IMR-90 (cell line): ENCODE measurements at regions not wholly inside any gene's neighbourhood (a gene's known extent, or its start where the extent isn't known, plus 50 kb on each side); places are given as distances from the start of the nearest gene placed in this dataset.

Source experiments
- ATAC-seq: fragments of 200-7000 bp; cut with Tn5 transposase; 2 replicates; pipeline ENCODE4 v1.9.1; 2020; ENCODE audit warnings: low read depth, mild to moderate bottlenecking, moderate library complexity
- BruUV-seq: library from RNA; stranded (reverse); fragments of 400-500 nt; replicated peaks from 2 replicates; lab custom pipeline; 2021; lab: Mats Ljungman, UMichigan
- CTCF ChIA-PET: fragments of 300-600 bp; formaldehyde crosslinking; extraction: SDS; loops from one replicate; lab custom pipeline; 2021; ENCODE audit warnings: antibody characterized with exemption; lab: Yijun Ruan, JAX
- POLR2A ChIA-PET: fragments of 300-600 bp; sonication (Branson Sonifier 250); formaldehyde crosslinking; loops from one replicate; lab custom pipeline; 2022; ENCODE audit warnings: antibody characterized with exemption; ENCODE audit not compliant: unreplicated experiment; lab: Charles Lee
- DNase-seq: peaks from one replicate; pipeline ENCODE4 v3.0.0; 2013
- H2AFZ ChIP-seq: replicated peaks from 2 replicates; pipeline ENCODE3; 2013; ENCODE audit warnings: low read length, mild to moderate bottlenecking; ENCODE audit not compliant: poor library complexity
- H2AK5ac ChIP-seq: 2 replicates; pipeline ENCODE4 v1.6.1; 2013; ENCODE audit warnings: low read depth, low read length, inconsistent platforms
- H2AK9ac ChIP-seq: replicated peaks from 2 replicates; pipeline ENCODE3; 2013; ENCODE audit warnings: mild to moderate bottlenecking, low read depth, low read length, moderate library complexity; ENCODE audit not compliant: poor library complexity
- H2BK120ac ChIP-seq: 2 replicates; pipeline ENCODE4 v1.6.1; 2013; ENCODE audit warnings: low read depth, low read length, inconsistent platforms
- H2BK15ac ChIP-seq: 3 replicates; pipeline ENCODE4 v1.6.1; 2013; ENCODE audit warnings: low read depth, low read length, inconsistent platforms
- H2BK20ac ChIP-seq: 2 replicates; pipeline ENCODE4 v1.6.1; 2013; ENCODE audit warnings: low read depth, mild to moderate bottlenecking, inconsistent platforms, low read length, moderate library complexity
- H2BK5ac ChIP-seq: 2 replicates; pipeline ENCODE4 v1.6.1; 2013; ENCODE audit warnings: mild to moderate bottlenecking, low read depth, low read length, inconsistent platforms; ENCODE audit not compliant: poor library complexity, severe bottlenecking
- H3K14ac ChIP-seq: replicated peaks from 2 replicates; pipeline ENCODE4 v1.6.1; 2013; ENCODE audit warnings: low read depth, low read length, inconsistent platforms
- H3K18ac ChIP-seq: 2 replicates; pipeline ENCODE4 v1.6.1; 2013; ENCODE audit warnings: low read depth, low read length, control low read depth
- H3K23ac ChIP-seq: 2 replicates; pipeline ENCODE4 v1.6.1; 2013; ENCODE audit warnings: low read depth, low read length, inconsistent platforms
- H3K27ac ChIP-seq: 2 replicates; pipeline ENCODE4 v1.5.1; 2013; ENCODE audit warnings: mild to moderate bottlenecking, control low read depth, low read length; ENCODE audit not compliant: insufficient read depth
- H3K27me3 ChIP-seq: 2 replicates; pipeline ENCODE4 v1.6.1; 2013; ENCODE audit warnings: low read length; ENCODE audit not compliant: control insufficient read depth, insufficient read depth
- H3K36me3 ChIP-seq: 2 replicates; pipeline ENCODE4 v1.6.1; 2013; ENCODE audit warnings: low read length, mixed read lengths; ENCODE audit not compliant: control insufficient read depth, insufficient read depth
- H3K4ac ChIP-seq: 2 replicates; pipeline ENCODE4 v1.6.1; 2013; ENCODE audit warnings: low read depth, low read length, inconsistent platforms
- H3K4me1 ChIP-seq: 2 replicates; pipeline ENCODE4 v1.6.1; 2013; ENCODE audit warnings: low read length, mixed read lengths; ENCODE audit not compliant: control insufficient read depth, insufficient read depth
- H3K4me2 ChIP-seq: 2 replicates; pipeline ENCODE4 v1.6.1; 2013; ENCODE audit warnings: low read depth, mild to moderate bottlenecking, control low read depth, low read length, moderate library complexity
- H3K4me3 ChIP-seq: 2 replicates; pipeline ENCODE4 v1.5.1; 2013; ENCODE audit warnings: low read depth, mild to moderate bottlenecking, control low read depth, low read length, moderate library complexity; ENCODE audit not compliant: insufficient read depth
- H3K56ac ChIP-seq: 2 replicates; pipeline ENCODE4 v1.6.1; 2013; ENCODE audit warnings: low read length, inconsistent platforms; ENCODE audit not compliant: insufficient read depth; ENCODE audit errors: extremely low read depth
- H3K79me1 ChIP-seq, 2 experiments: 2 replicates each; pipeline ENCODE4 v1.6.1; 2013; ENCODE audit warnings: low read length in 2 of 2, inconsistent platforms in 1 of 2, low read depth in 1 of 2
- H3K9ac ChIP-seq: 2 replicates; pipeline ENCODE4 v1.6.1; 2013; ENCODE audit warnings: low read depth, low read length, control low read depth
- H3K9me1 ChIP-seq: 2 replicates; pipeline ENCODE4 v1.6.1; 2013; ENCODE audit warnings: low read length, inconsistent platforms; ENCODE audit not compliant: insufficient read depth
- H3K9me3 ChIP-seq: 2 replicates; pipeline ENCODE4 v1.6.1; 2013; ENCODE audit warnings: low read length; ENCODE audit not compliant: control insufficient read depth, insufficient read depth
- H4K20me1 ChIP-seq: 2 replicates; pipeline ENCODE4 v1.6.1; 2013; ENCODE audit warnings: low read length, inconsistent platforms; ENCODE audit not compliant: insufficient read depth
- H4K5ac ChIP-seq: 2 replicates; pipeline ENCODE4 v1.6.1; 2013; ENCODE audit warnings: mild to moderate bottlenecking, low read depth, low read length, control low read depth
- H4K8ac ChIP-seq, 2 experiments: 2 replicates each; pipeline ENCODE4 v1.6.1; 2013; ENCODE audit warnings: low read depth in 2 of 2, low read length in 2 of 2, control low read depth in 1 of 2, inconsistent platforms in 1 of 2
- H4K91ac ChIP-seq: 2 replicates; pipeline ENCODE4 v1.6.1; 2013; ENCODE audit warnings: low read depth, low read length, inconsistent platforms; ENCODE audit not compliant: insufficient read depth
- BHLHE40 ChIP-seq: fragments of 150-350 bp; IDR thresholded peaks from 2 replicates; pipeline ENCODE4 v1.6.1; 2016; ENCODE audit warnings: mild to moderate bottlenecking, low read depth, low read length
- CEBPB ChIP-seq: IDR thresholded peaks from 2 replicates; pipeline ENCODE4 v1.6.1; 2012; ENCODE audit warnings: low read depth, low read length, improper control_type of control experiment
- FOS ChIP-seq: fragments of 150-350 bp; IDR thresholded peaks from 2 replicates; pipeline ENCODE4 v1.6.1; 2016; ENCODE audit warnings: low read depth, low read length
- WGBS, 2 experiments: methylation state at CpG; one replicate each; pipeline versions ENCODE4 v1.1.5 to v1.1.7; 2013; ENCODE audit warnings: missing lambda C conversion rate in 2 of 2; ENCODE audit not compliant: insufficient read length in 1 of 2; ENCODE audit errors: extremely low coverage in 2 of 2; 5-methylcytosine and 5-hydroxymethylcytosine counted together
- dilution Hi-C: fragments of 300-500 bp; cut with HindIII; formaldehyde crosslinking; loops from one replicate; pipeline ENCODE4 v1.14.3; 2018; ENCODE audit warnings: low sequenced_read_pairs; ENCODE audit not compliant: unreplicated experiment
- in situ Hi-C: fragments of 300-500 bp; cut with MboI; formaldehyde crosslinking; loops from 3 replicates; pipeline ENCODE4 v1.14.3; 2019; ENCODE audit warnings: low sequenced_read_pairs, inconsistent platforms, mixed read lengths
- intact Hi-C: fragments of 100-400 bp; cut with micrococcal nuclease; formaldehyde crosslinking; loops from 2 replicates; pipeline ENCODE4 v1.10.0; 2022

DNA sequence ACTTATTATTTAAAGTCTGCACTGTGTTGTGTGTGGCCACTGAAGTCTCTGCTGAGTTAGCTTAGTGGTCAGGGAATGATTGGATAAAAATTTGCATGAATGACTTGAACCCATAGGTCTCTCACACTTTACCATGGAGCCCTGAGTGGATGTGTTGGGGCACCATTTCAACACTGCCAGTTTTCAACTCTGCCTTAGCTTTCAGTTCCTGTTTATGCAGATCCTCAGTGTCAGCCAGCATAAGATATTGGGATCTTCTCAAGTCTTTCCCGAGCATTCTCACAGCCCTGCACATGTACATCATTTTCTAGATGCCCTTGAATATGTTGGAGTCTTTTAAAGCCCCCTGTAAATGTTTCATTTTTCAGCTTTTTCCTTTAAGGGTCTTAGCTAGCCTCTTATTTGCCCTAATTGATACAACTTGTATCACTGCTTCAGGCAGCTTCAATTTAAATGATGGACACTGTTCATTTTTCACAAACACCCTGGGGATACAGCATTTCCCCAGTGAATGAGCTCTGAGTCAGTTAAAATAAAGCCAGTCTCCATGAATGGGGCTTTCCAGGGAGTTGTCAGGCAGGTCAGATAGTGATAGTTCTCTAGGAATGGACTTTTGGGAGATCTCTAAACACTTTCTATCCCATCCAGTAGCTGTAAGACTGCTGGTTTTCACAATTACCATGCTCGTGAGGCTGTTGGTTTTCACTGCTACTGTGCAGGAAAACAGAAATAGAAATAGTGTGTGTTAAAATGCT is 211.9 kb upstream of the PAPPA start:
- Histone ChIP-seq H3K27ac (peak overlapping the region; percentile 64), H2BK5ac (peak overlapping the region; percentile 99), H3K14ac (peak overlapping the region; percentile 94), H3K23ac (peak overlapping the region; percentile 92), H3K4me2 (peak overlapping the region; percentile 4; the same call in 1 of the 2 replicates), H2AFZ (peak overlapping the region; percentile 2), H3K4me1 (peaks cover 30% of the 10 kb centered on the region), H4K8ac (peak overlapping the region; percentile 91 to 98), H4K91ac (peak overlapping the region; percentile 94), H4K20me1 (no peaks in the 10 kb centered on the region), H2AK5ac (peak overlapping the region; percentile 93), H2BK15ac (peak overlapping the region; percentile 99), H2BK20ac (peak overlapping the region; percentile 95), H3K4me3 (no peak overlapping the region), H3K4ac (peak overlapping the region; percentile 96), H3K79me1 (peaks cover 5 to 15% of the 10 kb centered on the region in 2 experiments), H3K9me3 (no peaks in the 10 kb centered on the region), H3K36me3 (no peaks in the 10 kb centered on the region), H2BK120ac (peak overlapping the region; percentile 99), H3K9me1 (peaks cover 4% of the 10 kb centered on the region; the same call in 1 of the 2 replicates), H2AK9ac (no peak overlapping the region), H3K56ac (peak overlapping the region; percentile 90), H3K9ac (peak overlapping the region; percentile 47), H3K18ac (peak overlapping the region; percentile 100), H4K5ac (peak overlapping the region; percentile 99), H3K27me3 (no peaks in the 10 kb centered on the region)
- no TSS peak for BruUV-seq
- peak; percentile 82 for DNase-seq
- dilution Hi-C loops (no loop called here), in situ Hi-C loops (loop anchor here (10.0 kb wide), 1 partner anchor 63 kb away; no protein-coding TSS in a partner anchor), intact Hi-C loops (loop anchor here (5.0 kb wide), 1 partner anchor 184 kb away; no protein-coding TSS in a partner anchor)
- TF ChIP-seq FOS (0 out of 2 replicates have a peak, but pooled peaks have one; percentile 29), CEBPB (no peak), BHLHE40 (0 out of 2 replicates have a peak, but pooled peaks have one; percentile 19)
- ATAC-seq = no peak
- ChIA-PET POLR2A (interaction anchor here (1.2 kb wide), 1 partner anchor 212 kb away, joined by 4 read pairs; the partner anchor contains the start of gene PAPPA), CTCF (interaction anchor here (0.6 kb wide), 1 partner anchor 189 kb away, joined by 4 read pairs; no protein-coding TSS in a partner anchor)
- WGBS, 2 experiments = no CpG with 5 or more reads among the region's 2 CpGs
